ENCODE measurements at regions not wholly inside any gene's neighbourhood (a gene's known extent, or its start where the extent isn't known, plus 50 kb on each side); places are given as distances from the start of the nearest gene placed in this dataset.

GRCh38 chr11:23974051-23974450, 522.8 kb upstream of the LUZP2 start:
- no peak for DNase-seq

GRCh38 chr11:23974601-23975000, 522.3 kb upstream of the LUZP2 start:
- no peak for DNase-seq

GRCh38 chr11:23976426-23976825, 520.4 kb upstream of the LUZP2 start:
- DNase-seq = no peak

- no peak for DNase-seq
Observed at GRCh38 chr11:23976841-23977271, 520.0 kb upstream of the LUZP2 start.

GRCh38 chr11:23988381-23989006, 508.4 kb upstream of the LUZP2 start:
- DNase-seq = no peak

- no peak for DNase-seq
Observed at GRCh38 chr11:23990346-23991164, 506.3 kb upstream of the LUZP2 start.

GRCh38 chr11:23991165-23991539, 505.7 kb upstream of the LUZP2 start:
- no peak for DNase-seq

- no peak for DNase-seq
Observed at GRCh38 chr11:23995891-23996290, 501.0 kb upstream of the LUZP2 start.

GRCh38 chr11:23997356-23997755, 499.5 kb upstream of the LUZP2 start:
- DNase-seq = no peak

- DNase-seq = no peak
Observed at GRCh38 chr11:24005202-24005876, 491.5 kb upstream of the LUZP2 start.

- no peak for DNase-seq
Observed at GRCh38 chr11:24043842-24044241, 453.0 kb upstream of the LUZP2 start.

GRCh38 chr11:24046731-24047130, 450.1 kb upstream of the LUZP2 start:
- no peak for DNase-seq

GRCh38 chr11:24056051-24056450, 440.8 kb upstream of the LUZP2 start:
- DNase-seq = no peak

GRCh38 chr11:24060125-24060524, 436.7 kb upstream of the LUZP2 start:
- no peak for DNase-seq

- no peak for DNase-seq
Observed at GRCh38 chr11:24064309-24064903, 432.4 kb upstream of the LUZP2 start.

GRCh38 chr11:24068197-24068596, 428.7 kb upstream of the LUZP2 start:
- no peak for DNase-seq

GRCh38 chr11:24070435-24070834, 426.4 kb upstream of the LUZP2 start:
- DNase-seq = no peak

GRCh38 chr11:24078018-24078417, 418.8 kb upstream of the LUZP2 start:
- DNase-seq = no peak

GRCh38 chr11:24082241-24082640, 414.6 kb upstream of the LUZP2 start:
- DNase-seq = no peak

GRCh38 chr11:24082860-24083259, 414.0 kb upstream of the LUZP2 start:
- no peak for DNase-seq

GRCh38 chr11:24084956-24085355, 411.9 kb upstream of the LUZP2 start:
- no peak for DNase-seq

GRCh38 chr11:24086921-24087320, 409.9 kb upstream of the LUZP2 start:
- DNase-seq = no peak

- no peak for DNase-seq
Observed at GRCh38 chr11:24091594-24091993, 405.3 kb upstream of the LUZP2 start.

- DNase-seq = no peak
Observed at GRCh38 chr11:24093375-24093774, 403.5 kb upstream of the LUZP2 start.
